ENCODE measurements at regions not wholly inside any gene's neighbourhood (a gene's known extent, or its start where the extent isn't known, plus 50 kb on each side); places are given as distances from the start of the nearest gene placed in this dataset.
"Not testable (repeated sequence)": the region's sequence is repeated elsewhere in the genome, so short reads cannot be mapped to it uniquely, and the experiment has no call there.

DNA sequence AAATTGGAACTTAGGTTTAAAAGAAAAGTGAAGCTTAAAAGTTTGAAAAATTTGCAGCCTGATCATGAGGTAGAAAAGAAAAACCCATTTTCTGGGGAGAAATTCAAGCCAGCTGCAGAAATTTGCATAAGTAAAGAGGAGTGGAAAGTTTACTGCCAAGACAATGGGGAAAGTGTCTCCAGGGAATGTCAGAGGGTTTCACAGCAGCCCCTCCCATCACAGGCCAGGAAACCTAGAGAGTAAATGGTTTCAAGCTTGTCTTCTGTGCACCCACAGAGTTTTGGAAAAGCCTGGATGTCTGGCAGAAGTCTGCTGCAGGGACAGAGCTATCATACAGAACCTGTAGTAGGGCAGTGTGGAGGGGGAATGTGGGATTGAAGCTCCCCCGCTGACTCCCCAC, 254.0 kb upstream of the FSIP2 start:
- Histone ChIP-seq H3K9me3 (no peaks in the 10 kb centered on the region), H3K27me3 (no peaks in the 10 kb centered on the region), H3K9ac (ENCODE audit: low read depth in 2 of 2, low read length in 2 of 2) (no peak overlapping the region), H3K36me3 (no peaks in the 10 kb centered on the region), H3K27ac (no peak overlapping the region), H3K4me3 (no peak overlapping the region), H3K4me1 (no peaks in the 10 kb centered on the region)
- intact Hi-C loops (cut with DNase I), result loop anchor here (10.0 kb wide), 1 partner anchor 170 kb away; no protein-coding TSS in a partner anchor
- no peak for DNase-seq
- no peak for TF ChIP-seq CTCF (IDR thresholded peaks at IDR 0.05)

- Histone ChIP-seq H3K36me3 (no peaks in the 10 kb centered on the region), H3K9ac (ENCODE audit: low read depth in 2 of 2, low read length in 2 of 2) (no peak overlapping the region), H3K4me3 (no peak overlapping the region), H3K9me3 (no peaks in the 10 kb centered on the region), H3K27ac (no peak overlapping the region), H3K4me1 (no peaks in the 10 kb centered on the region), H3K27me3 (no peaks in the 10 kb centered on the region)
- no peak for DNase-seq
- intact Hi-C loops (cut with DNase I), result no loop called here
- no peak for TF ChIP-seq CTCF (IDR thresholded peaks at IDR 0.05)
Measured at GRCh38 chr2:185502351-185502750, 236.3 kb upstream of the FSIP2 start.

GRCh38 chr2:185507719-185508118, 230.9 kb upstream of the FSIP2 start:
- no peak for TF ChIP-seq CTCF (IDR thresholded peaks at IDR 0.05)
- H3K4me1 ChIP-seq, result no peaks in the 10 kb centered on the region
- intact Hi-C loops (cut with DNase I), result no loop called here
- DNase-seq, result no peak
- H3K9ac ChIP-seq (ENCODE audit: low read depth in 2 of 2, low read length in 2 of 2), result peak overlapping the region in 1 of 2 donors; percentile 12
- H3K27me3 ChIP-seq, result no peaks in the 10 kb centered on the region
- H3K36me3 ChIP-seq, result no peaks in the 10 kb centered on the region
- H3K9me3 ChIP-seq, result peaks cover 4% of the 10 kb centered on the region
- no peak overlapping the region for H3K27ac ChIP-seq
- H3K4me3 ChIP-seq, result no peak overlapping the region

DNA sequence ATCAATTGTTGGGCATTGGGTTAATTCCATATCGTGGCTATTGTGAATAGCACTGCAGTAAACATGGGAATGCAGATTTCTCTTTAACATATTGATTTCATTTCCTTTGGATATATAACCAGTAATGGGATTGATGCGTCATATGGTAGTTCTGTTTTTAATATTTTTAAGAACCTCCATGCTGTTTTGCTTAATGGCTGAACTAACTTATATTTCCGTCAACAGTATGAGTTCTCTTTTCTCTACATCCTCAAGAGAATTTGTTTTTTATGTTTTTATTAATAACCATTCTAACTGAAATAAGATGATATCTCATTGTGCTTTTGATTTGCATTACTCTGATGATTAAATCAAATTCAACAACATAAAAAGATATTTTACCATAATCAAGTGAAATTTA, 228.5 kb upstream of the FSIP2 start:
- no peak for TF ChIP-seq CTCF (IDR thresholded peaks at IDR 0.05)
- Histone ChIP-seq H3K4me1 (no peaks in the 10 kb centered on the region), H3K4me3 (no peak overlapping the region), H3K27me3 (no peaks in the 10 kb centered on the region), H3K9ac (ENCODE audit: low read depth in 2 of 2, low read length in 2 of 2) (no peak overlapping the region), H3K27ac (no peak overlapping the region), H3K9me3 (peaks cover 4% of the 10 kb centered on the region), H3K36me3 (no peaks in the 10 kb centered on the region)
- intact Hi-C loops (cut with DNase I), result no loop called here
- DNase-seq, result no peak

DNA sequence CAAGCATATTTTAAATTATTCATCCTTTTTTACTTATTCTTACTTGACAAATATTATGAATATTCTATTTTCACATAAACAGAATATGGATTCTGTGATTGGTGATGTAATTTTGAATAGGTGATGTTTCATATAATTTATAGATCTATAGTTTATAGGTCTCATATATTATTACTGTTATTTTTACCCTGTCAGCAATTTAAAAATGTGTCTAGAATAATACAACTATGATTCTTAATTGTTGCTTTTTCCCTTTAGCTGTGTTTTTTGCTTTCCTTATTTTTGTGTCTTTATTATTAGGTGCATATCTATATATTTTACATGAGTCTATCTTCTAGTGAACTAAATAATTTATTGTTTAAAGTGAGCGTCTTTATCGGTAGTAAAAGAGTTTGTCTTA, 226.7 kb upstream of the FSIP2 start:
- no peak for DNase-seq
- intact Hi-C loops (cut with DNase I), result no loop called here
- no peak overlapping the region for H3K9ac ChIP-seq (ENCODE audit: low read depth in 2 of 2, low read length in 2 of 2)
- H3K4me1 ChIP-seq, result no peaks in the 10 kb centered on the region
- peaks cover 4% of the 10 kb centered on the region for H3K9me3 ChIP-seq
- no peaks in the 10 kb centered on the region for H3K27me3 ChIP-seq
- H3K36me3 ChIP-seq, result no peaks in the 10 kb centered on the region
- no peak overlapping the region for H3K27ac ChIP-seq
- TF ChIP-seq CTCF (IDR thresholded peaks at IDR 0.05), result no peak
- H3K4me3 ChIP-seq, result no peak overlapping the region

- H3K27ac ChIP-seq, result no peak overlapping the region
- intact Hi-C loops (cut with DNase I), result no loop called here
Measured at GRCh38 chr2:185522472-185522871, 216.1 kb upstream of the FSIP2 start.

DNA sequence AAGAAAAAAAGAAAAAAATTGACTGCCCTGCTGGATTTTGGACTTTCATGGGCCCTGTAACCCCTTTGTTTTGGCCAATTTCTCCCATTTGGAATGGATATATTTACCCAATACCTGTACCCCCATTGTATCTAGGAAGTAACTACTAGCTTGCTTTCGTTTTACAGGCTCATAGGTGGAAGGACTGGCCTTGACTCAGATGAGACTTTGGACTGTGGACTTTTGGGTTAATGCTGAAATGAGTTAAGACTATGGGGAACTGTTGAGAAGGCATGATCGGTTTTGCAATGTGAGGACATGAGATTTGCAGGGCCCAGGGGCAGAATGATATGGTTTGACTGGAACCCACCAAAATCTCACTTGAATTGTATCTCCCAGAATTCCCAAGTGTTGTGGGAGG, 214.4 kb upstream of the FSIP2 start:
- intact Hi-C loops (cut with DNase I); H3K36me3 ChIP-seq; H3K9me3 ChIP-seq; H3K27me3 ChIP-seq; H3K27ac ChIP-seq; H3K4me1 ChIP-seq; H3K9ac ChIP-seq (ENCODE audit: low read depth in 2 of 2, low read length in 2 of 2); H3K4me3 ChIP-seq; DNase-seq: not testable (repeated sequence)

More at GRCh38 chr2:185522472-185522871, 216.1 kb upstream of the FSIP2 start:
- no peaks in the 10 kb centered on the region for H3K4me1 ChIP-seq
- no peak overlapping the region for H3K9ac ChIP-seq (ENCODE audit: low read depth in 2 of 2, low read length in 2 of 2)
- H3K4me3 ChIP-seq, result no peak overlapping the region
- no peaks in the 10 kb centered on the region for H3K27me3 ChIP-seq
- no peak for DNase-seq
- H3K9me3 ChIP-seq, result no peaks in the 10 kb centered on the region
- no peak for TF ChIP-seq CTCF (IDR thresholded peaks at IDR 0.05)
- H3K36me3 ChIP-seq, result no peaks in the 10 kb centered on the region

Measured in colonic mucosa (tissue), 4 donors.